Mucosa of stomach (tissue), 1 donor: ENCODE measurements at regions not wholly inside any gene's neighbourhood (a gene's known extent, or its start where the extent isn't known, plus 50 kb on each side); places are given as distances from the start of the nearest gene placed in this dataset.

Source experiments
- H3K27me3 ChIP-seq: one replicate; pipeline ENCODE4 v1.7.0; 2013; ENCODE audit warnings: mild to moderate bottlenecking, low read length; ENCODE audit not compliant: control insufficient read depth, insufficient read depth
- H3K36me3 ChIP-seq: one replicate; pipeline ENCODE4 v1.7.0; 2013; ENCODE audit warnings: low read length; ENCODE audit not compliant: control insufficient read depth, insufficient read depth
- H3K4me1 ChIP-seq: one replicate; pipeline ENCODE4 v1.7.0; 2013; ENCODE audit warnings: mild to moderate bottlenecking, low read length; ENCODE audit not compliant: control insufficient read depth, insufficient read depth
- H3K4me3 ChIP-seq: one replicate; pipeline ENCODE4 v1.7.0; 2013; ENCODE audit warnings: low read length
- H3K9ac ChIP-seq: one replicate; pipeline ENCODE4 v1.7.0; 2013; ENCODE audit warnings: mild to moderate bottlenecking, low read length, moderate library complexity
- H3K9me3 ChIP-seq: one replicate; pipeline ENCODE4 v1.7.0; 2013; ENCODE audit warnings: mild to moderate bottlenecking, low read length, moderate library complexity; ENCODE audit not compliant: control insufficient read depth
- donor health status: Pancreatic carcinoma.

DNA sequence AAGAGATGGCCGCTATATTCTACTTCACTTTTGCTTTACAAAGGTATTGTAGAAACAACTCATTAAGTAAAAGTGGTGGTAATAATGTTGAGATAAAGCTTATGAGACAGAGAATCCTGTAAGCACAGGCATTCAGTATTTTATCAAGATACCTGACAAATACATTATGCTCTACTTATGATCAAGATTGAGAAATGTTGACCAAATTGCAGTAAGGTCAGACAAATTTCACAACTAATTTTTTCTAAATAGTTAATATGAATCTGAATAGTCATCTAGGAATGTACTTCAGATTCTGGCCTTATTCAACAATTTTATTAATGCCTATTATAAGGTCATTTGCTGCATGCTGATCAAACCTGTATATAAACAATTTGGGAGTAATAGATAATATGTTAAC lies 95.1 kb upstream of the MBNL1 start:
- Histone ChIP-seq H3K9me3 (no peaks in the 10 kb centered on the region), H3K4me3 (no peak overlapping the region), H3K27me3 (no peaks in the 10 kb centered on the region), H3K36me3 (no peaks in the 10 kb centered on the region), H3K4me1 (no peaks in the 10 kb centered on the region), H3K9ac (no peak overlapping the region)

DNA sequence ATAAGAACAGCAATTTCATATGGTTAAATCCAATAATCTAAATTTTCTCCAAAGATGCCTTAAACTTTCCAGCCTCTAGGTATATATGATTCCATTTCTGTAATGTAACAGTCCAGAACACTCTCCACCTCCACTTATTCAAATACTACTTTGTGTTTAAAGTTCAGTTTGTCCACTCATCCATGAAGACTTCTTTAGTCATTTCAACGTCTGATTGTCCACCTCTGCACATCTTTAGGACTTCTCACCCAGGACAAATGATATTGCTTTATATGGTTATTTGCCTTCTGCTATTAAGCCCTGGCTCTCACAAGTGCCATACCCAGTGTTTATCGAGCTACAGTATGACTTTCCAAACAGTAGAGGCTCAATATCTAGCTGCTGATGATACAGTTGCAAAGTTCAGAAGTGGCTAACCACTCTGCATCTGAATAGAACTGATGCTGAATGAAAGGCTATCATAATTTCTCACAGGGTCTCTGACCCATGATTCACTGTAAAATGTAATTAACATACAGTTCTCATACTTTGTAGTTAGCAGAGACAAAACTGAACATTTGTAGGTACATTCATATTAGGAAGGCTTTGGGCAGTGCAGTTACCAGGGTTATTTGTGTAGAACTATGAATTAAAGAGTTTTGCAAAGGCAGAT lies 93.7 kb upstream of the MBNL1 start:
- Histone ChIP-seq H3K9me3 (no peaks in the 10 kb centered on the region), H3K4me1 (no peaks in the 10 kb centered on the region), H3K4me3 (no peak overlapping the region), H3K9ac (no peak overlapping the region), H3K36me3 (no peaks in the 10 kb centered on the region), H3K27me3 (no peaks in the 10 kb centered on the region)

DNA sequence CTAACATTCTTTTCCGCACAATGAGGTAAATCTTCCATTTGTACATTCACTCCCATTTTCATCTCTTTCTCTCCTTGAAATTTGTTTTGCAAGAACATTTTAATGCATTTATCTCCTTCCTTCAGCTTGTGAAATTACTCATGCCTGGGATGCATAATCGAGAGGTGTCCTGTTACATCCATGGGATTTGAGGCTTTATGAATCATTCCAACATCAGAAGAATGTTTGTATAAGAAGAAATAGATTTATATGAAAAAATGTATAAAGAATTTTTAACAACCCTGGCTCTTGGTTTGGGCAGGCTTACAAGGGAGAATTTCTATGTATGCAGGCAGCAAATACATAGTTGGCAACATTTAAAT lies 93.2 kb upstream of the MBNL1 start:
- Histone ChIP-seq H3K9ac (no peak overlapping the region), H3K4me3 (no peak overlapping the region), H3K9me3 (no peaks in the 10 kb centered on the region), H3K4me1 (no peaks in the 10 kb centered on the region), H3K36me3 (no peaks in the 10 kb centered on the region), H3K27me3 (no peaks in the 10 kb centered on the region)

DNA sequence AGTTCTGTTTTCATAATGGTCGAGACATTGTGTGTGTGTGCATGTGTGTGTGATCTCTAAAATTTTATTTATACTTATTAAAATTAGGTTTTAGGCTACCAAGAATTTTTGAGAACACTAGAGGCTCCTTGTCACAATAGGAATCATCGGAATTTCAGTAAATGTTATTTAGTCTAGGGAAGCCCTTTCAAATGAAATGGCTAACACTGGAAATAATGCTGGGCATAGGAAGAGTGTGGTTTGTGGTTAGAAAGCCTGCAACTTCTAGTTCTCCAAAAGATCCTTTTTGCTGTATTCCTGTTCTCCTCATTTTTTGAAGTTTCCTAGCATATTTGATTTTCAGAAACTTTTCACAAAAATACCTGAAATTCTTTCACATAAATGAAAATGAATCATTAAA lies 92.5 kb upstream of the MBNL1 start:
- H3K9ac ChIP-seq = no peak overlapping the region
- no peaks in the 10 kb centered on the region for H3K27me3 ChIP-seq

DNA sequence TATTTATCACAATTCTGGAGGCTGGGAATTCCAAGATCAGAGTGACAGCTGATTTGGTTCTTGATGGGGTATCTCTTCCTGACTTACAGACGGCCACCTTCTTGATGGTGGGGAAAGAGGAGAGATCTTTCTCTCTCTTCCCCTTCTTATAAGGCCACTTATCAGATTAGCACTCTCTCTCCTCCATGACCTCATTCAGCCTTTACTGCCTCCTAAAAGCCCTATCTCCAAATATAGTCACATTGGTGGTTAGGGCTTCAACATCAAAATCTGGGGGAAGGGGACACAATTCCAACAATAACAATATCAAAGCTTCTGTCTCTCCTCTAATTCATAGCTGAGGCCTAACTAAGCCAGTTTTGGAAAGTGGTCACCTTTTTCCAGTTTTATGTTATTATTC lies 91.7 kb upstream of the MBNL1 start:
- Histone ChIP-seq H3K9me3 (no peaks in the 10 kb centered on the region), H3K9ac (no peak overlapping the region), H3K4me3 (no peak overlapping the region), H3K36me3 (no peaks in the 10 kb centered on the region), H3K27me3 (no peaks in the 10 kb centered on the region), H3K4me1 (no peaks in the 10 kb centered on the region)

More for the DNA sequence above, 92.5 kb upstream of the MBNL1 start:
- no peaks in the 10 kb centered on the region for H3K36me3 ChIP-seq
- no peaks in the 10 kb centered on the region for H3K4me1 ChIP-seq
- no peaks in the 10 kb centered on the region for H3K9me3 ChIP-seq
- no peak overlapping the region for H3K4me3 ChIP-seq

DNA sequence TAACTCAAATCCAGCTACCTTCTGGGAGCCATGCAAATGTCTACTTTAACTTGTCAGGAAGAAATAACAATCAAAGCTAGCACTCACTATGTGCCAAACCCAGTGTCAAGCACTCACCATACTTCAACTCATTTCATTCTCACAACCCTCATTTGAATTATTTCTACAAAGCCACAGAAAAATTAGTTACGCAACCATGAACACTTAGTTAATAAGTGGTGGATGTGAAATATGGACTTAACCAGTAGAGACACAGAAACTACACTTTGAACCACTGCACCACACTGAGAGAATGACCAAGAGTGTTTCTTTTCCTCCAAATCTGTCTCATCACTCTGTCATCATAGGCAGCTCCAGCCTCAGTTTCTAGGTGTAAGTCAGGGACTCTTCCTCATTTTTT lies 91.0 kb upstream of the MBNL1 start:
- no peaks in the 10 kb centered on the region for H3K27me3 ChIP-seq

DNA sequence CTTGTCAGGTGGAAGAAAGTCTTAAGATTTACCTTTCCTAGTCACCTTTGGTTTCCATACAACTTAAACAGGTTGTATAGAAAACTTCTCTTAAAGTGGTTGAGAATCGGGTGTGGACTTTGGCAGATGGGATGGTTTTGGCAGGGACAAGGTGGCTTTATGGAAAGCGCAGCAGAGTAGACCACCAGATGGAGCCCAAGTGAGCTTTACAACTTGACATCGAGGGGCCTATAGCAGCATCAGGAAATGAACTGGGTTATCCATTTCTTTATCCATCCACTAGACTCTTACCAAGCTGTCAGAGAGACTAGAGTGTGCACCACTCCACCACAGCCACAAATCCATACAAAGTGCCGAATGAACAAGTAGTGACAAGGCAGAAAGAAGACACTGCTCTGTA lies 85.3 kb upstream of the MBNL1 start:
- Histone ChIP-seq H3K36me3 (no peaks in the 10 kb centered on the region), H3K4me3 (no peak overlapping the region), H3K9me3 (no peaks in the 10 kb centered on the region), H3K27me3 (no peaks in the 10 kb centered on the region), H3K9ac (no peak overlapping the region), H3K4me1 (no peaks in the 10 kb centered on the region)

More for the DNA sequence above, 91.0 kb upstream of the MBNL1 start:
- Histone ChIP-seq H3K9ac (no peak overlapping the region), H3K4me1 (no peaks in the 10 kb centered on the region), H3K9me3 (no peaks in the 10 kb centered on the region), H3K4me3 (no peak overlapping the region), H3K36me3 (no peaks in the 10 kb centered on the region)

DNA sequence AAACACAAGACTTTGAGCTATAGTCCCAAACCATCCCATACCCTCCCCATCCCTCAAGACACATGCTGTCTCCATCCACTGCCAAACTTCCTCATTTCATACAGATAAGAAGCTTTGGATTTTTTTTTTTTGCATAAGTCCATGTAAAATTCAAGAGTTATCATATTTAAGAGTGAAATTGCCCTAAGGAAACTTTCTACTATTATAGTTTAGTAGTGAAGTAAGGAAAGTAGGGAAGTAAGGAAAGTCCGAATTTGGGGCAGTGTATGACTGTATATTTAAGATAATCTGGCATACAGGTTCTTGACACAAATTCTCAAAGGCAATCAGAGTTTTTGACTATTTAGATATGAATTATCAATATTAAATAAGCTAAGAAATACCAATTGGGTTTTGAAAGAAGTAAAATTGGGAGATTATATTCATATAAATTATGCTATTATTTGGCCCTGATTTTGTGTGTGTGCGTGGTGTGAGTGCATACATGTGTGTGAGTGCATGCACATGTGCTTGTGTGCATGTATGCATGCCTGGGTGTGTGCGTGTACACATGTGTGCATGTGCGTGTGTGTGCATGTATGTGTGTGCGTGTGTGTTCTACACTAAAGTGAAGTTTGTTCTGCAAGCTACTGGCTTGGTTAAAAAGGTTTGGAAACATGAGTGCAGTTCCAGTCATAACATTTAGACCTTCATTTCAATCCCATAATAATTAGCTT lies 83.6 kb upstream of the MBNL1 start:
- Histone ChIP-seq H3K9me3 (no peaks in the 10 kb centered on the region), H3K4me1 (no peaks in the 10 kb centered on the region), H3K27me3 (no peaks in the 10 kb centered on the region), H3K4me3 (no peak overlapping the region), H3K36me3 (no peaks in the 10 kb centered on the region), H3K9ac (no peak overlapping the region)

DNA sequence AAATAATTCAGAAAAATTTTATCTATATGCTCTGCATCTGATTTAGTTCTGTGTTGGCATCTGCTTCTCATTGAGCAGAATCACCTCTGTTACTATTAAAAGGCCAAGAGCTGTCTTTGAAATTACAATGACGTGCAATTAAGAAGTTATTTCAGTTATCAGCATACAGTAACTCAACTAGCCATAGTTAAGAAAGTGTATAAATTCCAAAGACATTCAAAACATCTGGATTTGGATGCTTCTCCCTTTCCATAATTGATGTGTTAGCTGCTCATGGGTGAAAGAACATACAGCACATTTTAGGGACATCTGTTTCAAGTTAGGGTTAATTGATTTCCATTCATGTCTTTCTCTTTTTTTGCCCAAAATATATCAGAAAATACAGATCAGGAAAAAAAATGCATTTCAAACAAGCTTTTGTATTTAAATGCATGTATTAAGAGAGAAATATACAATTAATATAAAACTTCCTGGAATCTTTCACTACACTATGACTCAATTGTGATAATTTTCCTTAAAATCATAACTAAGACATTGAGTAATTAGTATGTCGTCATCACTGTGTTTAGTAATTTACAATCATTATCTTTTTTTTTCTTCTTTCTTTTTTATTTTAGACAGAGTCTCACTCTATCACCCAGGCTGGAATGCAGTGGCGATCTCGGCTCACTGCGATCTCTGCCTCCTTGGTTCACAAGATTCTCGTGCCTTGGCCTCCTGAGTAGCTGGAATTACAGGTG lies 82.7 kb upstream of the MBNL1 start:
- Histone ChIP-seq H3K4me1 (peaks cover 4% of the 10 kb centered on the region), H3K9ac (no peak overlapping the region), H3K4me3 (no peak overlapping the region), H3K9me3 (no peaks in the 10 kb centered on the region), H3K27me3 (no peaks in the 10 kb centered on the region), H3K36me3 (no peaks in the 10 kb centered on the region)

DNA sequence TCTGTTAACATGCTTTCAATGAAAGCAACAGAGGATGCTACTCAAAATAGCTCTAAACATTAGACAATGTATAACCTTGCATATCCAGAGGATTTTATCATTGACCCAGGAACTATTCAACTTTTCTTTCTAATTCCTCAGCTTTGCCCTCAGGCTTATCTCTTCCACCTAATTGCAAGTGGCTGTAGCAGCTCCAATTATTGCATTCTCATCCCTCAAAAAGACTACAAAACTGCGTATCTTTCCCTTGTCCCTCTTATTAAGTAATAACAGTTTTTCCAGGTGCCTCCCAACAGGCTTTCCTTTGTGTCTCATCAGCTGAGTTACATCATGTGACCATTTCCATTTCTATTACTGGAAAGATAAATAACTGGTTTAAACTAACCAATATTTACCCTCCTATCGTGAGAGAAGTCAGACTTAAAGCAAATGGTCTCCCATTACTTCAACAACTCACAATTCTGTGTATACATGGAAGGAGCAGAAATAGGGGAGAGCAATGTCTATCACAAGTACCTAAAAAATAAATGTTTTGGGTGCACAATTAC lies 78.0 kb upstream of the MBNL1 start:
- Histone ChIP-seq H3K4me3 (no peak overlapping the region), H3K9ac (no peak overlapping the region), H3K9me3 (no peaks in the 10 kb centered on the region), H3K4me1 (peaks cover 11% of the 10 kb centered on the region), H3K27me3 (no peaks in the 10 kb centered on the region), H3K36me3 (no peaks in the 10 kb centered on the region)

DNA sequence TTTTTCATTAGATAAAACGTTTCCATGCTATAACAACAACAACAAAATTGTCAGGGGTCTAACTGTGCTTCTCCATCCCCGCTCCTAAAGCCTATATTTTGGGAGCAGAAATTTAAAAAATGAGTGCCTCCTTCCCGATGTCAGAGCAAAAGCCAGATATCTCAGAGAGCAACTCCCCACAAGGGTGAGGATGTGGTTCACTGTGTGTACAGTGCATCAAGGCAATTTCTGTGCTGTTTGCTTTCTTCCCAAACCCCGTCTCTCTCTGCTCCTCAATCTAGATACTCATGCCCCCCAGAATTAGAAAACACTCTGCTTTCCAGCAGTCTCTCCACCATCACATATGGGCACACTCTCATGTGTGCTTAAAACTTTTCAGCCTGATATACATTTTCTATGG lies 76.7 kb upstream of the MBNL1 start:
- Histone ChIP-seq H3K4me3 (no peak overlapping the region), H3K27me3 (no peaks in the 10 kb centered on the region), H3K36me3 (no peaks in the 10 kb centered on the region), H3K9me3 (no peaks in the 10 kb centered on the region), H3K9ac (no peak overlapping the region), H3K4me1 (peaks cover 11% of the 10 kb centered on the region)
